ENCODE measurements at regions not wholly inside any gene's neighbourhood (a gene's known extent, or its start where the extent isn't known, plus 50 kb on each side); places are given as distances from the start of the nearest gene placed in this dataset.
"Not testable (repeated sequence)": the region's sequence is repeated elsewhere in the genome, so short reads cannot be mapped to it uniquely, and the experiment has no call there.

- DNase-seq (no peak), ATAC-seq (ENCODE audit: low read depth) (no peak)
- no peak overlapping the region for H3K27ac Mint-ChIP-seq
Measured at GRCh38 chr10:58063861-58064480, 203.7 kb downstream of the IPMK start.

GRCh38 chr10:58058683-58059082 lies 209.0 kb downstream of the IPMK start:
- H3K36me3 ChIP-seq (replicated peaks in 1 of 2; ENCODE audit: control extremely low read depth in 1 of 2, control insufficient read depth in 1 of 2, extremely low read depth in 1 of 2, insufficient read depth in 2 of 2, low read length in 1 of 2); H4K20me1 ChIP-seq (ENCODE audit: control insufficient read depth, insufficient read depth, low read length, poor library complexity, severe bottlenecking); ATAC-seq (ENCODE audit: low read depth); CTCF ChIA-PET; H3K79me2 ChIP-seq (ENCODE audit: control insufficient read depth, insufficient read depth, low read length); H3K4me3 ChIP-seq (ENCODE audit: control extremely low read depth in 1 of 5, extremely low read depth in 1 of 5, insufficient read depth in 1 of 5, low read depth in 2 of 5, low read length in 4 of 5); H3K27ac Mint-ChIP-seq; H3K27ac ChIP-seq (ENCODE audit: low read length in 2 of 2); H3K4me3 Mint-ChIP-seq; H3K4me2 ChIP-seq (replicated peaks; ENCODE audit: low read depth, low read length, poor library complexity, severe bottlenecking); H3K9ac ChIP-seq (ENCODE audit: low read length); intact Hi-C loops (cut with micrococcal nuclease); H2AFZ ChIP-seq (ENCODE audit: insufficient read depth, low read depth, low read length, poor library complexity, severe bottlenecking); H3K27me3 ChIP-seq (replicated peaks in 1 of 4; ENCODE audit: control extremely low read depth in 1 of 4, control insufficient read depth in 3 of 4, insufficient read depth in 4 of 4, low read length in 3 of 4); H3K4me1 Mint-ChIP-seq; DNase-seq; H3K27me3 Mint-ChIP-seq; H3K9me3 ChIP-seq (ENCODE audit: control extremely low read depth in 1 of 3, control insufficient read depth in 2 of 3, insufficient read depth in 1 of 3, low read length in 2 of 3); H3K9me3 Mint-ChIP-seq (ENCODE audit: insufficient read depth); H3K4me1 ChIP-seq (ENCODE audit: control insufficient read depth in 2 of 2, insufficient read depth in 2 of 2, low read length in 2 of 2); POLR2A ChIA-PET: not testable (repeated sequence)
- WGBS (ENCODE audit: insufficient coverage), result 80% methylated on average over 1 of the region's 1 CpG

More at GRCh38 chr10:58063861-58064480, 203.7 kb downstream of the IPMK start:
- H4K20me1 ChIP-seq (ENCODE audit: control insufficient read depth, insufficient read depth, low read length, poor library complexity, severe bottlenecking), result no peaks in the 10 kb centered on the region
- Mint-ChIP-seq H3K27me3 (peaks cover 4% of the 10 kb centered on the region), H3K4me3 (no peak overlapping the region), H3K9me3 (ENCODE audit: insufficient read depth) (no peaks in the 10 kb centered on the region), H3K4me1 (no peaks in the 10 kb centered on the region)
- TF ChIP-seq EZH2 (IDR thresholded peaks at IDR 0.05; ENCODE audit: borderline replicate concordance, insufficient read depth, low read depth, low read length, poor library complexity, severe bottlenecking), result no peak
- TF ChIP-seq CTCF (IDR thresholded peaks at IDR 0.05), result no peak
- intact Hi-C loops (cut with micrococcal nuclease), result no loop called here
- H3K79me2 ChIP-seq (ENCODE audit: control insufficient read depth, insufficient read depth, low read length), result no peaks in the 10 kb centered on the region
- CTCF ChIA-PET, result interaction anchor here (1.1 kb wide), 1 partner anchor 11 kb away, joined by 3 read pairs; no protein-coding TSS in a partner anchor
- H3K27me3 ChIP-seq (replicated peaks in 1 of 4; ENCODE audit: control extremely low read depth in 1 of 4, control insufficient read depth in 3 of 4, insufficient read depth in 4 of 4, low read length in 3 of 4), result no peaks in the 10 kb centered on the region
- no peak overlapping the region for H3K27ac ChIP-seq (ENCODE audit: low read length in 2 of 2)
- H2AFZ ChIP-seq (ENCODE audit: insufficient read depth, low read depth, low read length, poor library complexity, severe bottlenecking), result no peak overlapping the region
- H3K4me2 ChIP-seq (replicated peaks; ENCODE audit: low read depth, low read length, poor library complexity, severe bottlenecking), result no peak overlapping the region
- no peak overlapping the region for H3K9ac ChIP-seq (ENCODE audit: low read length)
- no peaks in the 10 kb centered on the region for H3K4me1 ChIP-seq (ENCODE audit: control insufficient read depth in 2 of 2, insufficient read depth in 2 of 2, low read length in 2 of 2)
- WGBS (ENCODE audit: insufficient coverage), result 88% methylated on average over 1 of the region's 7 CpGs
- H3K4me3 ChIP-seq (ENCODE audit: control extremely low read depth in 1 of 5, extremely low read depth in 1 of 5, insufficient read depth in 1 of 5, low read depth in 2 of 5, low read length in 4 of 5), result no peak overlapping the region
- POLR2A ChIA-PET, result no interaction called here
- no peaks in the 10 kb centered on the region for H3K9me3 ChIP-seq (ENCODE audit: control extremely low read depth in 1 of 3, control insufficient read depth in 2 of 3, insufficient read depth in 1 of 3, low read length in 2 of 3)
- no peaks in the 10 kb centered on the region for H3K36me3 ChIP-seq (replicated peaks in 1 of 2; ENCODE audit: control extremely low read depth in 1 of 2, control insufficient read depth in 1 of 2, extremely low read depth in 1 of 2, insufficient read depth in 2 of 2, low read length in 1 of 2)
